HUES64 (cell line): ENCODE measurements at regions not wholly inside any gene's neighbourhood (a gene's known extent, or its start where the extent isn't known, plus 50 kb on each side); places are given as distances from the start of the nearest gene placed in this dataset.

Experiments
- H3K27ac ChIP-seq: 2 replicates; pipeline ENCODE4 v1.7.0; 2013; ENCODE audit warnings: low read depth, low read length, inconsistent platforms
- H3K27me3 ChIP-seq: 2 replicates; pipeline ENCODE4 v1.6.1; 2013; ENCODE audit warnings: mild to moderate bottlenecking, low read length; ENCODE audit not compliant: insufficient read depth
- H3K36me3 ChIP-seq: 2 replicates; pipeline ENCODE4 v1.6.1; 2013; ENCODE audit warnings: mild to moderate bottlenecking, low read length; ENCODE audit not compliant: insufficient read depth
- H3K4me1 ChIP-seq: 2 replicates; pipeline ENCODE4 v1.6.1; 2013; ENCODE audit warnings: mild to moderate bottlenecking, low read length, moderate library complexity; ENCODE audit not compliant: insufficient read depth
- H3K4me3 ChIP-seq: 2 replicates; pipeline ENCODE4 v1.5.1; 2013; ENCODE audit warnings: mild to moderate bottlenecking, low read length, moderate library complexity
- H3K9ac ChIP-seq: 2 replicates; pipeline ENCODE4 v1.6.1; 2013; ENCODE audit warnings: mild to moderate bottlenecking, low read depth, low read length
- H3K9me3 ChIP-seq: 2 replicates; pipeline ENCODE4 v1.6.1; 2013; ENCODE audit warnings: low read depth, low read length; ENCODE audit not compliant: insufficient read depth
- WGBS: fragments of 150-250, 120-280 bp; methylation state at CpG from one replicate; pipeline ENCODE4 v1.1.7; 2013; ENCODE audit warnings: missing lambda C conversion rate; 5-methylcytosine and 5-hydroxymethylcytosine counted together

GRCh38 chr7:93830141-93830925 is 60.2 kb downstream of the TFPI2 start:
- Histone ChIP-seq H3K4me3 (no peak overlapping the region), H3K4me1 (peaks cover 9% of the 10 kb centered on the region), H3K27me3 (no peaks in the 10 kb centered on the region), H3K27ac (no peak overlapping the region), H3K9me3 (no peaks in the 10 kb centered on the region), H3K9ac (no peak overlapping the region), H3K36me3 (no peaks in the 10 kb centered on the region)
- WGBS = 84% methylated on average over 1 of the region's 1 CpG

- no peaks in the 10 kb centered on the region for H3K27me3 ChIP-seq
- no peak overlapping the region for H3K9ac ChIP-seq
- H3K9me3 ChIP-seq = no peaks in the 10 kb centered on the region
- WGBS = 93% methylated on average over 4 of the region's 5 CpGs
- no peak overlapping the region for H3K4me3 ChIP-seq
- H3K27ac ChIP-seq = no peak overlapping the region
- no peaks in the 10 kb centered on the region for H3K36me3 ChIP-seq
- peaks cover 12% of the 10 kb centered on the region for H3K4me1 ChIP-seq
Measured at GRCh38 chr7:93828260-93828659, 62.3 kb downstream of the TFPI2 start.

DNA sequence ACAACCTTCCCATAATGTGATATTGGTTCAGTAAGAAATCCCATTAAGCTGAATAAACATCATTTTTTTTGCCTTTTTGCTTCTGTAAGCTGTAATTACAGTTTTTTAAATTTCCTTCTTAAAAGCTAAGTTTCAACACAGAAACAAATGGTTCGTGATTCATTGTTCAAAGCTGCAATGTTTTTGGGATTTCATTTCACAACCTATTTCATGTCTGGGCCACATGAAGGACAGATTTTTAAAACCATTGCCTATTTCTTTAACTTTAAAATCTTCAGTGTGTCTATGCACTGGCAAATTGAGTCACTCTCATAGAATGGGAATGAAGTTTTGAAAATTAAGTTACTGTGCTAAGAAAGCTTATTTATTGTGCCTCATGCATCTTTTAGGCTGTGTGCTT is 66.9 kb downstream of the TFPI2 start:
- Histone ChIP-seq H3K9me3 (no peaks in the 10 kb centered on the region), H3K27ac (no peak overlapping the region), H3K36me3 (no peaks in the 10 kb centered on the region), H3K4me3 (no peak overlapping the region), H3K9ac (no peak overlapping the region), H3K27me3 (no peaks in the 10 kb centered on the region), H3K4me1 (peaks cover 18% of the 10 kb centered on the region)
- WGBS = 100% methylated on average over 1 of the region's 1 CpG

DNA sequence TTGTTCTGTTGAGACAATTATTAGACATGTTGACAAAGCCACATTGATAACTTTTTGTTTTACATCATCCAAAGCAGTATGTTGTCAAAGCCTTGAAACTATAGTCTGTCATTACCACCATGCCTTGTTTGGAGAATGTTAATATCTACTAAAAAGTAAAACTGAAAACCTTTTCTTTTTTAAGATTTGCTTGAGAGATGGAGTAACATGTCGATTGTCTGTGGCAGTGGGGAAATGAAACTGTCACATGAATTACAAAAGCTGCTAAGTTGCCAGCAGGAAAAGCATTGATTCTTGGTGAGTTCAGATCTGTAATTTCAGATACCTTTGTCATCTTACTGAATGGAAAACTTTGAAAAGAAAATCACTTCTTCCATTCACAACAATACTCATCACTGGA is 69.1 kb downstream of the TFPI2 start:
- no peak overlapping the region for H3K27ac ChIP-seq
- no peaks in the 10 kb centered on the region for H3K36me3 ChIP-seq
- peaks cover 35% of the 10 kb centered on the region for H3K4me1 ChIP-seq
- 72% methylated on average over 1 of the region's 1 CpG for WGBS
- H3K27me3 ChIP-seq = no peaks in the 10 kb centered on the region
- no peaks in the 10 kb centered on the region for H3K9me3 ChIP-seq
- no peak overlapping the region for H3K9ac ChIP-seq
- no peak overlapping the region for H3K4me3 ChIP-seq

GRCh38 chr7:93819699-93820098 is 70.9 kb downstream of the TFPI2 start:
- Histone ChIP-seq H3K27ac (no peak overlapping the region), H3K4me1 (peaks cover 29% of the 10 kb centered on the region), H3K27me3 (no peaks in the 10 kb centered on the region), H3K36me3 (no peaks in the 10 kb centered on the region), H3K9me3 (no peaks in the 10 kb centered on the region), H3K4me3 (no peak overlapping the region), H3K9ac (no peak overlapping the region)
- 90% methylated on average over 4 of the region's 7 CpGs for WGBS

DNA sequence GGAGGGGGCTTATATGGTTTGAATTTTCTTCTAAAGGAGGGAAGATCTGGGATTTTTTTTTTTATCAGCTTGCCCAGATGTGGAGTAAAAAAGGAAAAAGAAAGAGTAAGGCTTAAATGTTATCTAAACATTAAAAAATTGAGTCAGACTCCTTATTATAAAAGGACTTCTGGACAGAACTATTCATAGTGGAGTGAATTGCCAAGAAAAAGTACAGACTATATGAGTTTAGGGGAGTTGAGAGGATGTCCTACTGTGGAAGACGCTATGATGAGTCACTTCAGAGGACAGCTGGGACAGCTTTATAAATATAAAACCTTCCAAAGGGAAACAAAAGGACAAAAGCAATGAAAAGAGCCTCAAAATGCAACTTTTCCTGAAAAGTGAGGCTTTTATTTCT is 73.0 kb downstream of the TFPI2 start:
- H3K4me3 ChIP-seq = no peak overlapping the region
- peaks cover 29% of the 10 kb centered on the region for H3K4me1 ChIP-seq
- no peaks in the 10 kb centered on the region for H3K9me3 ChIP-seq
- H3K9ac ChIP-seq = no peak overlapping the region
- no peaks in the 10 kb centered on the region for H3K27me3 ChIP-seq
- H3K27ac ChIP-seq = no peak overlapping the region
- H3K36me3 ChIP-seq = no peaks in the 10 kb centered on the region
- 100% methylated on average over 1 of the region's 1 CpG for WGBS

DNA sequence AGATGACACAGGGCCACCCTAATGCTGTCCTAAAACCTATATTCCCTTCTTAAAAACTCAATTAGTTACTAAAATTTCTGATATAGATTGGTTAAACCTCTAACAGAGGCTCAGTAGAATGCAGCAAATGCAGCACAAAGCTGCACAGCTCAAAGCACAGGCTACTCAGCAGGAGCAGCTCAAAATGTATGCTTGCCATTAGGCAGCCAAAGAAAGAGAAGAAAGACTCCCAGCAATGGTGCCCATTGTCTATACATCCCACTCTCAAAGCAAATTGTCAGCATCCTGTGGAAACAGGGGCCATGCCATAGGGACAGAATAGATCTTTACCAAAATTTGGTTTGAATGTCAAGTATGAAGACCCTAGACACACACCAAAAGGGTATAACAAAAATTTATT is 73.5 kb downstream of the TFPI2 start:
- H3K36me3 ChIP-seq = no peaks in the 10 kb centered on the region
- H3K9ac ChIP-seq = no peak overlapping the region
- no peak overlapping the region for H3K27ac ChIP-seq
- H3K9me3 ChIP-seq = no peaks in the 10 kb centered on the region
- H3K4me3 ChIP-seq = no peak overlapping the region
- no peaks in the 10 kb centered on the region for H3K27me3 ChIP-seq
- peaks cover 29% of the 10 kb centered on the region for H3K4me1 ChIP-seq

DNA sequence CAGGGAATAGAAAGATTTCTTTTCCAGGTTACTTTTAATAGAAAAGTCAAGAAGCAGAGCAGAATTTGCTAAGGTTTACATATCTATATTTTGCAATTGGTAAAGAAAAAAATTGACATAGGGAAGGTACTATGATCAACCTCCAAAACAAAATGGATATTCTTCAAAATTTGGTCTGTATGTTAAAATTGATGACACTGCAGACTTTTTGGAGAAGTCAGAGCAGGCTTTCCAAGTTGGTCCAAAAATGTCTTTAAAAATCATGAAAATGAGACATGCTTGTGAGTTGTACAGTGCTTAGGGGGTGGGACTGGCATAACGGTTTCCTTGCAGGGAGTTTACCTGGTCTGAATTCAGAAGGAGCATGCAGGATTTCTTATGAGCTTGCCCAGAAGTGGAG is 77.0 kb downstream of the TFPI2 start:
- Histone ChIP-seq H3K27me3 (no peaks in the 10 kb centered on the region), H3K9ac (no peak overlapping the region)
- WGBS = 95% methylated on average over 1 of the region's 1 CpG

GRCh38 chr7:93812061-93812460 is 78.5 kb downstream of the TFPI2 start:
- H3K9ac ChIP-seq = no peak overlapping the region
- peaks cover 12% of the 10 kb centered on the region; the same call in 1 of the 2 replicates for H3K4me1 ChIP-seq
- no peaks in the 10 kb centered on the region for H3K36me3 ChIP-seq
- H3K9me3 ChIP-seq = no peaks in the 10 kb centered on the region
- no peak overlapping the region for H3K4me3 ChIP-seq
- H3K27me3 ChIP-seq = no peaks in the 10 kb centered on the region
- 95% methylated on average over 4 of the region's 4 CpGs for WGBS
- H3K27ac ChIP-seq = no peak overlapping the region

More for the DNA sequence above, 77.0 kb downstream of the TFPI2 start:
- peaks cover 23% of the 10 kb centered on the region; the same call in 1 of the 2 replicates for H3K4me1 ChIP-seq
- H3K27ac ChIP-seq = no peak overlapping the region
- no peaks in the 10 kb centered on the region for H3K36me3 ChIP-seq
- H3K4me3 ChIP-seq = no peak overlapping the region
- no peaks in the 10 kb centered on the region for H3K9me3 ChIP-seq

DNA sequence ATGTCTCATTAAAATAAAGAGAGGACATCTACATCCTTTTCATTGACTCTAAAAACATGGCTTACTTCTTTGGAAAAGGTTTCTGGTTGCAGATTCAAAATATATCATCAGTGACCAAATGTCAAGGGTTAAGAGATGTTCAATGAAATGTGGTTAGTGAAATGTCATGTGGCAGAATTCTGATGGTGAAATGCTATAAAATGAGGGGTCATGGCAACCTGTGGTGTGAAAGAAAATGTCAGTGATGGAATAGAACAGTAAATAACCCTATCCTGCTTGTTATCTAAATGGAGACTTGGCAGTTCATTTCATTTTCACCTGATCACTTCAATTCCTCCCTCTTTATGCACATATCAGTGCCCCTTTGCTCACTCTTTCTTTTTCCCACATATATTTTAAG is 79.4 kb downstream of the TFPI2 start:
- H3K27ac ChIP-seq = no peak overlapping the region
- no peaks in the 10 kb centered on the region for H3K9me3 ChIP-seq
- H3K4me3 ChIP-seq = no peak overlapping the region
- H3K9ac ChIP-seq = no peak overlapping the region
- no peaks in the 10 kb centered on the region for H3K27me3 ChIP-seq
- peaks cover 4% of the 10 kb centered on the region; the same call in 1 of the 2 replicates for H3K4me1 ChIP-seq
- no peaks in the 10 kb centered on the region for H3K36me3 ChIP-seq

DNA sequence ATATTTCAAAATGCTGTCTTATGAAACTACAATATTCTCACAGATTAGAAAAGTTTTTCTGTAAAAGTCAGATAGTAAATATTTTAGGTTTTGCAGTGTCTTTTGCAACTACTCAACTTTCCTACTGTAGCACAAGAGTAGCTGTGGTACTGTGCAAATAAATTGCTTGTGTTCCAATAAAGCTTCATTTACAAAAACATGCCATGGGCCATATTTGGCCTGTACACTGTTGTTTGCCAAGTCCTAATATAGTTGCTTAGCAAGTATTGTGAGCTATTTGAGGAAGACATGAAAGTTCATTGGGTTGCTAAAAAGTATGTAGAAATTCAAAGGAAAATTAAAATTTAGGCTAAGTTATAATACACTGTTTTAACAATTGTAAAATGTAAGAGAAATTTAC is 80.0 kb downstream of the TFPI2 start:
- H3K4me3 ChIP-seq = no peak overlapping the region
- H3K9ac ChIP-seq = no peak overlapping the region
- no peaks in the 10 kb centered on the region for H3K4me1 ChIP-seq
- H3K36me3 ChIP-seq = no peaks in the 10 kb centered on the region
- no peak overlapping the region for H3K27ac ChIP-seq
- H3K27me3 ChIP-seq = no peaks in the 10 kb centered on the region
- no peaks in the 10 kb centered on the region for H3K9me3 ChIP-seq

DNA sequence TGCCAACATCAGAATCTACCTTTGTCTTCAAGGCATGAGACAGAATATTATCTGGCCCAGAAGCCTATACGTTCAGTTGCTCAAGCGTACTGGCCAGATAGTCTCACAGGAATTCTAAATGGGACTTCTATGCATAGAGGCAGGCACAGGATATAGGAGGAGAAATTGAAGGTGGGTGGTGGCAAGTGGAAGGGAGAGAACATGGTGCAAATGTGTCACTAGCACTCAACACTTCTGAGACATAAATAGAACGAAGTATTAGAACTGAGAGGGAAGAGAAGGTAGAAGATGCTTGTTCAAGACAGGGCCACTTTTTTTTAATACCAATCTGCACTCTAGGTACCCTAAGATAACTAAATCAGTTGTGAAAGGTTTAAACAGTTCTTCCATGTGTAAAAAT is 85.8 kb downstream of the TFPI2 start:
- no peaks in the 10 kb centered on the region for H3K9me3 ChIP-seq
- no peak overlapping the region for H3K4me3 ChIP-seq
- no peaks in the 10 kb centered on the region for H3K4me1 ChIP-seq
- H3K9ac ChIP-seq = no peak overlapping the region
- no peak overlapping the region for H3K27ac ChIP-seq
- 91% methylated on average over 3 of the region's 3 CpGs for WGBS
- no peaks in the 10 kb centered on the region for H3K27me3 ChIP-seq
- H3K36me3 ChIP-seq = no peaks in the 10 kb centered on the region
